HG02571 (cell line): ENCODE measurements at regions not wholly inside any gene's neighbourhood (a gene's known extent, or its start where the extent isn't known, plus 50 kb on each side); places are given as distances from the start of the nearest gene placed in this dataset.
"Not testable (repeated sequence)": the region's sequence is repeated elsewhere in the genome, so short reads cannot be mapped to it uniquely, and the experiment has no call there.

ENCODE experiments used
- ATAC-seq: cut with Tn5 transposase; IDR thresholded peaks from one replicate; pipeline ENCODE4 v1.9.1; 2021; ENCODE audit warnings: mild to moderate bottlenecking, moderate library complexity; ENCODE audit not compliant: unreplicated experiment

GRCh38 chr10:85105614-85106255 is 777.3 kb downstream of the CCSER2 start:
- ATAC-seq, result no peak

- ATAC-seq, result no peak
Measured at GRCh38 chr10:85111271-85111670, 782.9 kb downstream of the CCSER2 start.

- ATAC-seq, result no peak
Measured at GRCh38 chr10:85124603-85125051, 796.2 kb downstream of the CCSER2 start.

- no peak for ATAC-seq
Measured at GRCh38 chr10:85137253-85137652, 808.9 kb downstream of the CCSER2 start.

- ATAC-seq, result no peak
Measured at GRCh38 chr10:85138046-85138445, 809.7 kb downstream of the CCSER2 start.

GRCh38 chr10:85139124-85139523 is 810.7 kb downstream of the CCSER2 start:
- no peak for ATAC-seq

- not testable (repeated sequence) for ATAC-seq
Measured at GRCh38 chr10:85141520-85141919, 813.1 kb downstream of the CCSER2 start.

GRCh38 chr10:85145966-85146365 is 817.6 kb downstream of the CCSER2 start:
- ATAC-seq, result no peak

GRCh38 chr10:85147346-85148250 is 819.2 kb downstream of the CCSER2 start:
- no peak for ATAC-seq

GRCh38 chr10:85148693-85149640 is 820.6 kb downstream of the CCSER2 start:
- no peak for ATAC-seq

- no peak for ATAC-seq
Measured at GRCh38 chr10:85149766-85150165, 821.4 kb downstream of the CCSER2 start.

GRCh38 chr10:85151506-85151905 is 823.1 kb downstream of the CCSER2 start:
- no peak for ATAC-seq

- ATAC-seq, result no peak
Measured at GRCh38 chr10:85152496-85152895, 824.1 kb downstream of the CCSER2 start.

GRCh38 chr10:85152911-85153310 is 824.5 kb downstream of the CCSER2 start:
- no peak for ATAC-seq

GRCh38 chr10:85157206-85157605 is 828.8 kb downstream of the CCSER2 start:
- ATAC-seq, result no peak

- no peak for ATAC-seq
Measured at GRCh38 chr10:85168243-85168642, 839.9 kb downstream of the CCSER2 start.

GRCh38 chr10:85170026-85170425 is 841.6 kb downstream of the CCSER2 start:
- no peak for ATAC-seq

- no peak for ATAC-seq
Measured at GRCh38 chr10:85175635-85176034, 847.2 kb downstream of the CCSER2 start.

- ATAC-seq, result no peak
Measured at GRCh38 chr10:85177767-85178166, 849.4 kb downstream of the CCSER2 start.

- ATAC-seq, result no peak
Measured at GRCh38 chr10:85187047-85187446, 858.7 kb downstream of the CCSER2 start.
